Activated CD8-positive, alpha-beta memory T cell treated with anti-CD3 and anti-CD28 coated beads for 36 hours (primary cell): ENCODE measurements at regions not wholly inside any gene's neighbourhood (a gene's known extent, or its start where the extent isn't known, plus 50 kb on each side); places are given as distances from the start of the nearest gene placed in this dataset.

Experiments used
- CTCF ChIA-PET: fragments of 350-600 bp; sonication (Branson Sonifier 250); formaldehyde crosslinking; loops from one replicate; lab custom pipeline; 2021; ENCODE audit warnings: antibody characterized with exemption; lab: Charles Lee
- POLR2A ChIA-PET: fragments of 350-600 bp; sonication (Branson Sonifier 250); formaldehyde crosslinking; loops from one replicate; lab custom pipeline; 2021; ENCODE audit warnings: antibody characterized with exemption; lab: Charles Lee

DNA sequence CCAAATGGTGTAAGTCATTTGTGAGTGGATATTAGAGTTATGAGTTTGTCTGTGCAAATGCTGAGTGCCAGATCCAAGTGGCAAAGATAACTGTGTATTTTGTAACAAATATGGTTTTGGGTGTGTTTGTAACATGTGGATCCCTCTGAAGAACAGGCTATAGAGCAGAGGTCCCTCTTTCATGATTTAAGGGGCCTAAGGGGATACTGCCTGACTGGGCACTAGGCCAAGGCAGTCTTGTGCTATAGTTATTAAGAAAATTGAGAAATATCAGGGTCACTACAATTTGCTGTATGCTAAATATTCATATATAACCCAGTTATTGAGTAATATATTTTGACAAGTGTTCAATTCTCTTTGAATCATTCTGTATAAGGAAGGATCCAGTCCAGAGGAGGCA lies 555.6 kb upstream of the RGMA start:
- ChIA-PET CTCF (no interaction called here), POLR2A (no interaction called here)

DNA sequence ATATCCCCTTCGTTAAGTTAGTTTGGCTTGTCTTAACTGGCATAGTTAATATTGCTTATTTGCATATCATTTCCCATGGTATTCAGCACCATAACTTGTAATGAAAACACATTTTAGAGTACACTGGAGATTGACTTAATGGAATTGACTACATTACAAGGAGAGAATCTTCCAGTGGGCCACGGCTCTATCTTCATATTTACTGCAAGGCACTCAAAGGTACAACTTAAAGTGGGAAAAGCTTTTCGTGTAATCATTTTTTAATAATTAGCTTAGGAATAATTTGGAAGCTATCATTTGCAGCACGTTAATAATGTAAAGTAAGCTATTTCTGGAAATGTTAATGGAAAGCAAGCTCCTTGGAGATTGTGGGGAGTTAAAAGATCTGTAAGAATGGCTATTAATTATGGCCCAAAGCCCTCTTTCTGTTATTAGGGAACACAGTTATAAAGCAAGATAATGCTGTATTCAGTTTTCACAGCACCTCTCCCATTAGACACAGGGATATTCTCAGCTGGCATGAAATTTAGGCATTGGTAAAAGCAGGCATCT lies 551.5 kb upstream of the RGMA start:
- ChIA-PET POLR2A (no interaction called here), CTCF (no interaction called here)

DNA sequence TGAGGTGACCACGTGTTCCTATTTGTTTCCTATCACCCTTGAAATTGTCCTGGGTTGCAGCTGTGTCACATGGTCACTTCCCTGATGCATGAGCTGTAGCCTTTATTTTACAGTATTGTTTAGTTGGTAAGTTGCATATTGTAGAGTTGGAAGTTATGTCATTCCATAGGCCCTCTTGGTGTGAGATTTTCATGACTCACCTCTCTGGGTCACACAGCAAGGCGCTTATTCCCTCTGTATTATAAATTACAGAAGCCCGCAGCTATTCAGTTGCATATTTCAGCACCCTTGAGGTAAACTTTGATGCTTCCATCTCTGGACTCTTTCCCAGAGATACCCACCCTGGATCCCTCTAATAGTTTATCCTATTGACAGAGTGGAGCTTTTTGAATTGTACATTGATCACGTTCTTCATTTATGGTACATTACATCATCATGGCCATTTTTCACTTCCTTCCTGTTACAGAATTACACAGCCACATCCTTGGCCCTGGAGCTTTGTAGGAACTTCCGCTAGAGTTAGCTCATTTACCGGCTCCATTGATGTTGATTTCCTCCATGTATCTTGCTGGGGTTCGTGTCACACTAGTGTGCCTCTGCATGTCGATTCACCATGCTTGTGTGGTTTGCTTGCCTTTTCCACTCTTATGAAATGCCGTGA lies 543.1 kb upstream of the RGMA start:
- POLR2A ChIA-PET: no interaction called here

GRCh38 chr15:93619597-93619996 lies 530.6 kb upstream of the RGMA start:
- ChIA-PET CTCF (no interaction called here), POLR2A (no interaction called here)

More for the DNA sequence above, 543.1 kb upstream of the RGMA start:
- CTCF ChIA-PET: no interaction called here

GRCh38 chr15:93617443-93617842 lies 528.4 kb upstream of the RGMA start:
- CTCF ChIA-PET: no interaction called here
- POLR2A ChIA-PET: no interaction called here

DNA sequence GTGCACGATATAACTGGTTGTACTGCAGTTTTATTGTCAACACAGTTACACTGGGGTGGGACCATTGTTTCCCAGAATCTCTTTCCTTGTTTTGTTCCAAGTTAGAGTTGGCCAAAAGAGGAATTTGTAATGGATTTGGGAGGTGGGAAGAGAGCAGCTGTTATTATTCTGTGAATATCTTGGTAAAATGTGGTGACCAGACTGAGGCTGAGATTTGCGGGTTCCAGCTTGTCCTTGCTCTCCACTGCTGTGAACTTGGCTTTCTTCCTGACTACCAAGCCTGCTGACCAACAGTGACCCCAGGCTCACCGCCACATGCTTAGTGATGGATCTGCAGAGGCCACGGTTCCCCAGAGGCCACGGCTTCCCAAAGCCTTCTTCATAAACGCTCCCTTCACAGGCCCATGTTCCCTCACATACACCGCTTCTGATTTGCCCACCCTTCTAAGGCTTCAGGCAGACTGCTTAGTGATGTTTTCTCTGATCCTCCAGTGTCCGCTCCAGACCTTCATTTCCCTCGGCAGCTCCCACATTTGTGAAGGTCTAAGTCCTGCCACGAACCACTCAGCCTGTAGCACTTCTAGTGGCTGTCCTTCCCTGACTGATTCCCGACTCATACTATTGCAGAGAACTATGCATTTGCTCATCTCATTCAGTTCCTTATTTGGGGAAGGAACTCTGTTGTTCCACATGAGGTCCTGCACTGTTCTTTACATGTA lies 525.5 kb upstream of the RGMA start:
- ChIA-PET CTCF (no interaction called here), POLR2A (no interaction called here)

GRCh38 chr15:93613386-93613785 lies 524.4 kb upstream of the RGMA start:
- CTCF ChIA-PET: no interaction called here
- POLR2A ChIA-PET: no interaction called here

DNA sequence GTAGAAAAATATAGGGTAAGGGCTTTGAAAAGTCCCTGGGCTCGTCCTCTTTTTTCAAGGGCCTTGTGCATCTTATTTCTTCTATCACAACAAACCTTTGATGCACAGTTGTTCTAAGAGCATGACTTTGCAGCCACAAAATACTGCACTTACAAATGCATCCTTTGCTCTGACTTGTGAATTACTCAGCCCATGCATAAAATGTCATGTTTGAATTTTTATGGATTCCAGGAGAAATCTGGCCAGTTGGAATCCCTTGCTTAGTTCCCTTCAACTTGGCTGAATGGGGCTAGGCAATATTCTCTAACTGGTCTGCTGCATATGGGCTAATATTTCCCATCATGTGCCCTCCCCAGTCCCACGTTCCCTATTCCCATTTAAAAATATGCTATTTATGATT lies 523.9 kb upstream of the RGMA start:
- ChIA-PET CTCF (no interaction called here), POLR2A (no interaction called here)

GRCh38 chr15:93610944-93611343 lies 521.9 kb upstream of the RGMA start:
- POLR2A ChIA-PET: no interaction called here
- CTCF ChIA-PET: no interaction called here

- POLR2A ChIA-PET: no interaction called here
- CTCF ChIA-PET: no interaction called here
Observed at GRCh38 chr15:93608643-93609148, 519.7 kb upstream of the RGMA start.

- CTCF ChIA-PET: no interaction called here
- POLR2A ChIA-PET: no interaction called here
Observed at GRCh38 chr15:93603550-93603949, 514.5 kb upstream of the RGMA start.

- ChIA-PET POLR2A (no interaction called here), CTCF (no interaction called here)
Observed at GRCh38 chr15:93587059-93587521, 498.1 kb upstream of the RGMA start.

GRCh38 chr15:93585012-93585411 lies 496.0 kb upstream of the RGMA start:
- ChIA-PET POLR2A (no interaction called here), CTCF (interaction anchor here (0.7 kb wide), 1 partner anchor 510 kb away, joined by 4 read pairs; no protein-coding TSS in a partner anchor)

DNA sequence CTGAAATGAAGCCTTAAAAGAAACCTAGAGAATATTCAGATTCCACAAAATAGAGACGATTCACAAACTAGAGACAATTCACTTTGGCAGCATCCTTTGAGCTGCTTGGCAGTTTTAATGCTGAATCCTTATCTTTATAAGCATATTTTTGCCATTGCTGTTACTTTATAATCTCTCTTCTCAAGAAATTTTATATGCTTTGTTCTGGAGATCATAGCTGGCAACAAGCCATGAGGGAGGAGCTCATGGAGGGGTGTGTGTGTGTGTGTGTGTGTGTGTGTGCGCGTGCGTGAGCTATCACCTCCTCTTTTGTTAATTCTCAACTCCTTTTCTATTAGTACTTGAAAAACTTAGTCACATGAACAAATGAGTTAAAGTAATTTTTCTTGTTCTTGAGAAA lies 495.0 kb upstream of the RGMA start:
- CTCF ChIA-PET: no interaction called here

GRCh38 chr15:93583552-93583951 lies 494.5 kb upstream of the RGMA start:
- ChIA-PET CTCF (no interaction called here), POLR2A (no interaction called here)

More for the DNA sequence above, 495.0 kb upstream of the RGMA start:
- POLR2A ChIA-PET: no interaction called here

- CTCF ChIA-PET: interaction anchor here (0.8 kb wide), 1 partner anchor 10 kb away, joined by 4 read pairs; no protein-coding TSS in a partner anchor
- POLR2A ChIA-PET: no interaction called here
Observed at GRCh38 chr15:93570527-93570926, 481.5 kb upstream of the RGMA start.

DNA sequence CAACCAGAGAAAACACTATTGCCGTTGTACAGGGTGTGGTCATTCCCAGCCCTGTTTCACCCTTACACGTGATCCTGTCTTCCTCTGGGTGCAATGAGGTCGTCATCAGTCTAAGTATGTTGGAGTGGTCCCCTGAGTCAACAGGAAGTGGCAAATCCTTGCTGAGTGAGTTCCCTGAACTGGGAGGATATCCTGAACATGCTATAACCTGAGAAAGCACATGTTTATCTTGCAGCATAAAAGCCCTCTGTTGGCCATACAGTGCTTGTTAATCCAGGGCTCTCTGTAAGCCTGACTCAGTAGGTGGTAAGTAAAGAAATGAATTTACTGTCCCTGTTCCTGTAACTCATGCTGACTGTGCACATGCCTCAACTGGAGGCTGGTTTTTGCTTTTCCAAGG lies 477.8 kb upstream of the RGMA start:
- ChIA-PET POLR2A (no interaction called here), CTCF (no interaction called here)

DNA sequence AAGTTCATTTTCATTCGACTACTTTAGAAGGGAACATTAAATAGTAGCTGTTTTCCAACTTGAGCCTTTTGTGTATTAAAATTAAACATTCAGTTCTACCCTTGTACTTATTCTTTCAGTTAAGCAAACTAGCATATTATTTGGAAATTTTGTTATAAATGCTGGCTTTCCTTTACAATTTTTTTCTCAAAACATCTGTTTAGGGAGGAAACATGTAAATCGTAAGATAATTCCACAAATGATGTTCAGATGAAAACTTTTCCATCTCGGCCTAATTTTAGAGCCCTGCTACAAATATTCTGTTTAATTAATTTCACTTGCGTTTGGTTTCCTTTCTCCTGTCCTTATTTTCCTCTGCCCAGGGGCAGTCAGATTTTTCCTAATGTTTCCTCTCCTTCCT lies 476.2 kb upstream of the RGMA start:
- ChIA-PET POLR2A (no interaction called here), CTCF (no interaction called here)

DNA sequence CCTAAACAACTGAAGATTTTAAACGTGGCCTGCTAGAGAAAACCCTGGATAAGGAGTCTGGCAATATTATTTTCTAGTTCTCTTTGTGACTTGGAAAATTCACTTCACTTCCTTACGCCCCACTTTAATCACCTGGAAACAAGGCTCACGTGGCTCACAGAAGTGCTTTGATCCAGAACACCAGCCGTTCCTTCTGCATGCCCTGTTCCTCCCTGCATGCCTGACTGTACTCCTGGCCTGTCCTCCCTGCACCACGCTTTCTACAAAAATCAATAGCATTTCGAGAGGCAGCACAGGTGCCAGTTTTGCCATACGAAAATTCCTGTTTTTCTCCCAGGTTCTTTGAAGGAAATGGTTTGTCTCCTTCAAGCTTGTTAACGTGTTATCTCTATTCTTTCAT lies 474.2 kb upstream of the RGMA start:
- POLR2A ChIA-PET: no interaction called here

DNA sequence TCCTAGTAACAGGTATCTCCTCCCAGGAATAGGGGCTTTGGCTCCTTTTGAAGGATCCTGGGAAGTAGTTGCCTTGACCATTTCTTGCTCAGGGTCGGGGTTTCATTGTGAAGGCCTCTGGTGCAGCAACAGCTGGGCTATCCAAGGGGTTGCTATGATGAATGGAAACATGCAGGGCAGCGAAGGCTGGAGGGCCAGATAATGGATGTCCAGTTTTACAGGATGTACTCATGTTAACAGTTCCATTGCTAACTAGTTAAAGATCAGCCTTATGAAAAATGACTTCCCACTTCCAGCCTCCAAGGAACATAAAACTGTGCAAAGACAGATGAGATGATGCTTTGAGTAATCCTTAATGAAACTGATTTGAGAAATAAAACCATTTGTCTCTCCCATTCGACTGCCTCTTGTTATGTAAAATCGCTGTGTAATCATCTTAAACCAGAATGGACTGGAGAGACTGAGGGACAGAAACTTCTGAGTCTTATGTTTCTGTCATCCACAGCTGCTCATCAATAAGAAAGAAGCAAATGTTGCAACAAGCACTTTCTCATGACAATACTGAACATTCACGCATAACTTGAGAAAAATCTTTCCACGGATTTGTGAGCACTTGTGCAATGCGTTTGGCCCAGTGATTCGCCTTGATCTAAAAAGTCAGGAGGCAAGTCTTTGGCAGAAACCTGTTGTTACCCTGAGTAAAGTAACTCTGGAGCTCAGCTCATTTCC lies 473.5 kb upstream of the RGMA start:
- ChIA-PET POLR2A (no interaction called here), CTCF (no interaction called here)

More for the DNA sequence above, 474.2 kb upstream of the RGMA start:
- CTCF ChIA-PET: no interaction called here
